ENCODE measurements at regions not wholly inside any gene's neighbourhood (a gene's known extent, or its start where the extent isn't known, plus 50 kb on each side); places are given as distances from the start of the nearest gene placed in this dataset.

- no peaks in the 10 kb centered on the region for H3K36me3 ChIP-seq (ENCODE audit: control insufficient read depth, insufficient read depth, low read length)
- H3K27me3 ChIP-seq (ENCODE audit: control insufficient read depth, insufficient read depth, low read length), result no peaks in the 10 kb centered on the region
- DNase-seq (ENCODE audit: low read depth), result no peak
- no peak overlapping the region for H3K4me3 ChIP-seq (ENCODE audit: low read depth, low read length)
- no peak for TF ChIP-seq CTCF (IDR thresholded peaks at IDR 0.05; ENCODE audit: insufficient read depth, low read length, poor library complexity, severe bottlenecking)
Observed at GRCh38 chr1:168871531-168871930, 142.5 kb upstream of the DPT start.

- DNase-seq (ENCODE audit: low read depth), result no peak
- no peaks in the 10 kb centered on the region for H3K36me3 ChIP-seq (ENCODE audit: control insufficient read depth, insufficient read depth, low read length)
- H3K4me3 ChIP-seq (ENCODE audit: low read depth, low read length), result no peak overlapping the region
- no peaks in the 10 kb centered on the region for H3K27me3 ChIP-seq (ENCODE audit: control insufficient read depth, insufficient read depth, low read length)
- TF ChIP-seq CTCF (IDR thresholded peaks at IDR 0.05; ENCODE audit: insufficient read depth, low read length, poor library complexity, severe bottlenecking), result no peak
Observed at GRCh38 chr1:168875831-168876230, 146.8 kb upstream of the DPT start.

- Histone ChIP-seq H3K27me3 (ENCODE audit: control insufficient read depth, insufficient read depth, low read length) (no peaks in the 10 kb centered on the region), H3K4me3 (ENCODE audit: low read depth, low read length) (no peak overlapping the region), H3K36me3 (ENCODE audit: control insufficient read depth, insufficient read depth, low read length) (no peaks in the 10 kb centered on the region)
- TF ChIP-seq CTCF (IDR thresholded peaks at IDR 0.05; ENCODE audit: insufficient read depth, low read length, poor library complexity, severe bottlenecking), result no peak
- DNase-seq (ENCODE audit: low read depth), result no peak
Observed at GRCh38 chr1:168876830-168877229, 147.8 kb upstream of the DPT start.

- Histone ChIP-seq H3K27me3 (ENCODE audit: control insufficient read depth, insufficient read depth, low read length) (no peaks in the 10 kb centered on the region), H3K36me3 (ENCODE audit: control insufficient read depth, insufficient read depth, low read length) (no peaks in the 10 kb centered on the region), H3K4me3 (ENCODE audit: low read depth, low read length) (no peak overlapping the region)
- DNase-seq (ENCODE audit: low read depth), result no peak
- no peak for TF ChIP-seq CTCF (IDR thresholded peaks at IDR 0.05; ENCODE audit: insufficient read depth, low read length, poor library complexity, severe bottlenecking)
Observed at GRCh38 chr1:168879896-168880734, 151.1 kb upstream of the DPT start.

GRCh38 chr1:168881656-168882260 lies 152.8 kb upstream of the DPT start:
- TF ChIP-seq CTCF (IDR thresholded peaks at IDR 0.05; ENCODE audit: insufficient read depth, low read length, poor library complexity, severe bottlenecking), result no peak
- Histone ChIP-seq H3K4me3 (ENCODE audit: low read depth, low read length) (no peak overlapping the region), H3K27me3 (ENCODE audit: control insufficient read depth, insufficient read depth, low read length) (no peaks in the 10 kb centered on the region), H3K36me3 (ENCODE audit: control insufficient read depth, insufficient read depth, low read length) (no peaks in the 10 kb centered on the region)
- DNase-seq (ENCODE audit: low read depth), result no peak
